Sigmoid colon (tissue), 4 donors: ENCODE measurements at regions not wholly inside any gene's neighbourhood (a gene's known extent, or its start where the extent isn't known, plus 50 kb on each side); places are given as distances from the start of the nearest gene placed in this dataset.

ENCODE experiments used
- POLR2A ChIP-seq, 2 donors: fragments of 450-650 bp; IDR thresholded peaks; one replicate each; pipeline ENCODE4 v1.6.1; 2016; ENCODE audit warnings: antibody characterized with exemption in 2 of 2, mild to moderate bottlenecking in 2 of 2, moderate library complexity in 2 of 2
- POLR2AphosphoS5 ChIP-seq, 4 donors: sonication (generic); formaldehyde crosslinking; IDR thresholded peaks; one replicate each; pipeline ENCODE4 v1.6.1; 2017; ENCODE audit warnings: antibody characterized with exemption in 4 of 4

DNA sequence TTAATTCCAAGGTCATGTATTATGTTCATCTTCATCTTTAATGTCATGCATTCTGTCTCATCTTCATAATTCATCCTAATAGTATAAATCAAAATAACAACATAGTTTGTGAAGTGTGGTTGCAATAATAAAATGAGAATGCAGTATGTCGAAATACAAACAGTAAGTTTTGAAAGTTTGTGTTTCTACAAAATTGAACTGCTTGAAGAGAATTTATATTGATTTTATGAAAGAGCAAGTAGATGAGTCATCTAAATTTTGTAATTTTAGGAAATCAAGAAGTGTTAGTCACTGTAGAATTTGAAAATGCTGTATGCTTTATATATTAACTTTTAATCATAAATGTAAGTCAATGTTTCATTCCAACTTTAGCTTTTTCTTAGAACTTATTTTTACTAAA, 190.5 kb upstream of the PPP1R3A start:
- TF ChIP-seq POLR2A (IDR thresholded peaks at IDR 0.05) = no peak
- TF ChIP-seq POLR2AphosphoS5 (IDR thresholded peaks at IDR 0.05) = no peak
